ENCODE measurements at regions not wholly inside any gene's neighbourhood (a gene's known extent, or its start where the extent isn't known, plus 50 kb on each side); places are given as distances from the start of the nearest gene placed in this dataset.
"Not testable (repeated sequence)": the region's sequence is repeated elsewhere in the genome, so short reads cannot be mapped to it uniquely, and the experiment has no call there.

DNA sequence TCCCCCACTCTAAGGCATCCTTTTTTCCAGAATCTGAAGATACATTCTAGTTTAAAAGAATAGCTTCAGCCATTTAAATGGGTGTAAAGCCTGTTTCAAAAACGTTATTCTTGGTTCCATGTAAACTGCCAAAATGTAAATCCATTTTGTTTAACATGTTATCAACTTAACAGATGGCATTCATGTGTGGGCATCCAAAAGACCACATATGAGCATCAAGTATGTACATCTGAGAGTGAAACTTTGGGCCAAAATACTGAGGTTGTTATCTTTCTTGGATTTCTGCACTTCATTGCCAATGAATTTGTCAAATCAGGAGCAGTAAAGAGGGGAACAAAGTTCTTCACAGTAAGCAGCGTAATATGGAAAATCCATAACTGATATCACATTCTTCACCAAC lies 395.4 kb downstream of the ZNF804A start:
- no peak for DNase-seq

DNA sequence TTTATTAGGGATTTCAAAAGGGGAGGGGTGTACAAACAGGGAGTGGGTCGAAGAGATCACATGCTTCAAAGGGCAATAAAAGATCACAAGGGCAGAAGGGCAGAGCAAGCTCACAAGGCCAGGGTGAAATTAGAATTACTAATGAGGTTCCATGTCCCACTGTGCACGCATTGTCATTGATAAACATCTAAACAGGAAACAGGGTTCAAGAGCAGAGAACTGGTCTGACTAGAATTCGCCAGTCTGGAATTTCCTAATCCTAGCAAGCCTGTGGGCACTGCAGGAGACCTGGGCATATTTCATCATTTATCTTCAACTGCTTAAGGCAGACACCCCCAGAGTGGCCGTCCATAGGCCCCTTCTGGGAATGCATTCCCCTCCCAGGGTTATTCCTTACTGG lies 408.2 kb downstream of the ZNF804A start:
- DNase-seq, result no peak

DNA sequence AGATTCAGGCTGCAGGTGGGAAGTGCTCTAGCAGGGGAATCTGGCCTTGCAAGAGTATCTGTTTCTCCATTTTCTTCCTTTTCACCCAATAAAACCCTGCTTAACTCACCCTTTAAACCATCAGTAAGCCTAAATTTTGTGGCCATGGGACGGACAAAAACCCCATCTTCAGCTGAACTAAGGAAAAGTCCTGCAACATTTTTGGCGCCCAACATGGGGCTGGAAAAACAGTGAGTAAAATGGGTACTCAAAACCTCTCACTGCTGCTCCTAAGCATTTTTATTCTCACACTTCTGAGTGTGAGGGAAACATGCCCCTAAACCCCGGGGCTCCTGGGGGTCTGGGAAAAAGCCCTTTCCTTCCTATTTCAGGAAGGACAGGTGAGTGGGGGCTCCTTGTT lies 414.3 kb downstream of the ZNF804A start:
- no peak for DNase-seq

DNA sequence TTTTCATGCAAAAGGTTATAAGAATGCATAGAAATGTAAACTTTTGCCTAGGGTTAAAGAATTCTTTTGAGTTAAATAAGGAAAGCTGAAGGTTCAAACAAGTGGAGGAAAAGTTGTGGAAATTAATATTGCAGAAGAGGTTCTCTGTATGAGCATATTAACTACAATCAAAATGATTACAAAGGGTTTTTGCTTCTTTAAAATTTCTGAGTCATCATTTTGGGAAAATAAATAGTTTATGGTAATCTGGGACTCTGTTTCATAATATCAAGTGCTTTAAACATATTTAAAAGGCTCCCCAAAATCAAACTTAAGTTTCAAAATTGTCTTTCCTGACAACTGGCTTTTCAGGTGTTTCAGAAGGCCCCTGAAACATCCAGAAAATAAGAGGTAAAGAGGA lies 415.7 kb downstream of the ZNF804A start:
- DNase-seq, result no peak

- DNase-seq, result not testable (repeated sequence)
These were observed 427.6 kb downstream of the ZNF804A start for GRCh38 chr2:185025891-185026290.

GRCh38 chr2:185035906-185036305 lies 437.6 kb downstream of the ZNF804A start:
- DNase-seq, result no peak

DNA sequence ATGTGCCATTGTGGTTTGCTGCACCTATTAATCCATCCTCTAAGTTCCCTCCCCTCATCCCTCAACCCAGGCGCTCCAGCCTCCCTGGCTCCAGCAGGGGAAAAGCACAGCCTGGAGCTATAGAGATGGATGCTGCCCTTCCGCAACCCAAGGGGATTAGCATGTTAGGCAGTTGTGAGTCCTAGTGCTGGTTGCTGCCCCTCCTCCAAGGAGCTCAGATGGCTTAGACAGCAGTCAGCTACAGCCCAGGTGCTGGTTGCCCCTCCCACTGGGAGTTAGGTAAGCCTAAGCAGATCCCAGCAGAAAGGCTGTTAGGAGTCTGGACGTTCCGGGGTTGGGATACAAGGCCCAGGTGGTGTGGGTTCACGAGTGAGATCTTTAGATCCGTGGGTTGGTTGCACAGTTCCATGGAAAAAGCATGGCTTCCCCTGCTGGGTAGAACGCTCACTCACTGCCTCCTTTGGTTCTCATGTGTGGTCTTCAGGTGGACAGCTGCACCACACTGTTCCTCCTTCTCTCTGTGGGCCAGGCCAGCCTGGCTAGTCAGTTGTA lies 446.1 kb downstream of the ZNF804A start:
- no peak for DNase-seq

DNA sequence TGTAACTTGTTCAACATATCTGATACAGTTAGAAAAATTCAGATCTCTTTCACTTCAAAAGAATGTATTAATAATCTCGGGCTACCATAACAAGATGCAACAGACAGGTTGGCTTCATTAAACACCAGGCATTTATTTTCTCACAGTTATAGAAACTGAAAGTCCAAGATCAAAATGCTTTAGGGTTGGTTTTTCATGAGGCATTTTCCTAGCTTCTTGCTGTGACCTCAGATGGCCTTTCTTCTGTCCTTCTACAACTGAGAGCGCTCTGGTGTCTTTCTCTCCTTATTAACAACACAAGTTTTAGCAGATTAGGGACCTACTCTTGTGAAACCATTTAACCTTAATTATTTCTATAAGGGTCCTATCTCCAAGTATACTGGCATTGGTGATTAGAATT lies 452.5 kb downstream of the ZNF804A start:
- no peak for DNase-seq

DNA sequence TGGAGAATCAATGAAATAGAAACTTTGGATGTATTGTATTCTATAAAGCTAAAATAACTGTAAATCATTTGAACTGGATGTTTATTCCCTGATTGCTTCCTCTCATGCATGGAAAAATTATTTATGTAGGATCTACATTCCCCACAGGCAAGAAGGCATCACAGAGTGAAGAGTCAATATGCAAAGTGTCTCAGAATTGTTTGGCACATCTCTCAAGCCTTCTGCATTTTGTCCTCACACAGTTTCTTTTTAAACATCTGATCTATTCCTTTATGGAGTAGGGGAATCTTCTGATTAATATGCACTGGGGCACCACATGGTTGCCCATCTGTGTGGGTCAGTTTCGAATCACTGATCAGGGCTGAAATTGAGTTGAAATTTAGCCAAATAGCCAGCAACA lies 465.4 kb downstream of the ZNF804A start:
- DNase-seq, result no peak

- DNase-seq, result no peak
These were observed 467.8 kb downstream of the ZNF804A start for GRCh38 chr2:185066128-185066527.

- DNase-seq, result no peak
These were observed 470.8 kb downstream of the ZNF804A start for GRCh38 chr2:185069107-185069506.

- no peak for DNase-seq
These were observed 475.8 kb downstream of the ZNF804A start for GRCh38 chr2:185074156-185074555.

GRCh38 chr2:185082749-185083148 lies 484.4 kb downstream of the ZNF804A start:
- no peak for DNase-seq

DNA sequence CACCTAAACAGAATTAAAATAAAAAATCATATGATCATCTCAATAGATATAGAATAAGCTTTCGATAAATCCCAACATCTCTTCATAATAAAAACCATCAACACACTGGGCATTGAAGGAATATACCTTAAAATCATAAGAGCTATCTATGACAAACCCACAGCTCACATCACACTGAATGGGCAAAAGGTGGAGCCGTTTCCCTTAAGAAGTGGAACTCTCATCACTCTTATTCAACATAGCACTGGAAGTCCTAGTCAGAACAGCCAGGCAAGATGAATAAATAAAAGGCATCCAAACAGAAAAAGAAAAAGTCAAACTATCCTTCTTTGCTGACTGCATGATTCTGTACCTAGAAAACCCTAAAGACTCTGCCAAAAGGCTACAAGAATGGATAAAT lies 510.3 kb downstream of the ZNF804A start:
- peak; percentile 4 for DNase-seq

DNA sequence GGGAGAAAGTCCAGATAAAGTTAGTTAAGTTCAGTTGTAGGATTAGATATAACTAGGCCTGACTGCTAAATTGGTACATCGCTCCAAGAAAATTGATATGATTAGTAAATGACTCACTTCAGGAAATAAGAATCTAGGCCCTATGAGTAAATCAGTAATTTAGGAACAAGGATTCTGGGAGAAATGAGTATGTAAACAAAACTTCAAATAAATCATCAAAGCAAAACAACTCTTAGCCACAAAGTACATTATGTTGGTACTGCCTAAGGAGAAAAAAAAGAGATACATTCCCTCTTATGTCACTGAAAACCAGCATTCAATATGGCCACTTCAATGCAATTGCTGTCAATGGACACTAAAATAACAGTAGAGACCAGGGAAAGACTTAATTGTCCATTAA lies 529.1 kb downstream of the ZNF804A start:
- no peak for DNase-seq

DNA sequence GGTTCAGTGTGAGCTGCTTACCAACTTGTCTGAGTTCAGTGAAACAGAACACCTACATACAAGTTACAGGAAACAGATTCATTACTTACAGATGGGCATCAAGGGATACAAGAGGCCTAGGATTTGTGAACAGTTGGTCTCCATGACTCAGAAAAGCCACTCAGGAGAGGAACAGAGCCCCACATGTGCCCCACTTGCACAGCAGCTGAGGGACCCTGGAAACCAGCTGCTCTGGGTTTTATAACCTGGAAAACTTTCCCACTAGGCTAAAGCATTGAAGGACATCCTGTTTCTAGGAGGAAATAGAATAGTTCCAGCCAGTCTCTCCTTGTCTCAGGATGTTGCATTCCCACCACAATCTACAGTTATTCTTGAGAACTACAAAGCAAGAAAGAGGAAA lies 530.0 kb downstream of the ZNF804A start:
- no peak for DNase-seq

- no peak for DNase-seq
These were observed 530.7 kb downstream of the ZNF804A start for GRCh38 chr2:185128996-185129395.

DNA sequence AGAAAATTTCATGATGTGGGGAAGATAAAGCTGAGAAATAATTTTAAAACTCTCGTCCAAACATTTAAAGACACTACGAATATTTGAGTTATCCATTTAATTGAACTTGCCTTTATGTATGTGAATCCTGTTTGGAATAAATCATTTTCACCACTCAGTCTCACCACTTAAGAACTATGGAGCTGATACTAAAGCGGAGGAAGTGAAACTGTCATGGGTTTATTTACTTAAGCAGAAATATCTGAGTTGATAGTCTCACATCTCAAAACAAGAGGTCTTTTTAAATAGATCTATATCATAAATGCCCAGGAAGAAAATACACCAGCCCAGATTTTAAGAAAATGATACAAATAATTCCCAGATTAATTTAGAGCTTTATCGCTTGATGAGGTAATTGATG lies 532.4 kb downstream of the ZNF804A start:
- no peak for DNase-seq

- no peak for DNase-seq
These were observed 534.2 kb downstream of the ZNF804A start for GRCh38 chr2:185132501-185133041.

DNA sequence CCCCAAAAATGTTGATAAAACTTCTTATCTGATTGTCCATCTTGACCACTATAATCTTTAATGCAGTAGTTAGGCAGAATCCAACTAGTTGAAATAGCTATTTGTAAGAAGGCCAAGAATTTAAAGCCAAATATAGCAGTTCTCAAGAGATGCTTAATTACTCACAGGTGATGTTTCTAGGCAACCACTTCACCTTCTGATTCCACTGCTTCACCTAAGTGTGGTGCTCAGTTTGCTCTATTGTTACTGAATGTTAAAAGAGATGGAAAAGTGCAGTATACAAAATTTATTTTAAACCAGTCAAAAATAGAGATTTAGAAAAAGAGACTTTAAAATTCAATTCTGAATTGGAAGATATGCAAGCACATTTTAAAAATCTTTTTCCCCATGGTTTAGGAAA lies 539.4 kb downstream of the ZNF804A start:
- no peak for DNase-seq

DNA sequence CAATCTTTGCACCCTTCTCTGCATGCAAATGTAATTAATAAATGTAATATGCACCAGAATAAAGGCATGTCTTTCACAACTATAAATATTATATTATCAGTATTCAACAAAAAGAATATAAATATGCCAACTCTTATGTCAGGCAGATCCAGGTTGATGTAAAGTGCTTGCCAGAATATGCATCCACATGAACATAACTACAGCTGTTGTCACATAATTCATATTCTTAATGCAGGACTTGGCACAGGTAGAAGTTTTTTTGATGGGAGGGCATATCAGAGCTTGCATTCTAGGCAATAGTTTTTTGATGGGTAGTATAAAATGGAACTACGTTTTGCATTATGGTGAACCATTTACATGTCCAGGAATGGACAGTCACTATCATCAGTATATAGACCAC lies 544.3 kb downstream of the ZNF804A start:
- no peak for DNase-seq

GRCh38 chr2:185144159-185144919 lies 546.0 kb downstream of the ZNF804A start:
- DNase-seq, result peak; percentile 85

DNA sequence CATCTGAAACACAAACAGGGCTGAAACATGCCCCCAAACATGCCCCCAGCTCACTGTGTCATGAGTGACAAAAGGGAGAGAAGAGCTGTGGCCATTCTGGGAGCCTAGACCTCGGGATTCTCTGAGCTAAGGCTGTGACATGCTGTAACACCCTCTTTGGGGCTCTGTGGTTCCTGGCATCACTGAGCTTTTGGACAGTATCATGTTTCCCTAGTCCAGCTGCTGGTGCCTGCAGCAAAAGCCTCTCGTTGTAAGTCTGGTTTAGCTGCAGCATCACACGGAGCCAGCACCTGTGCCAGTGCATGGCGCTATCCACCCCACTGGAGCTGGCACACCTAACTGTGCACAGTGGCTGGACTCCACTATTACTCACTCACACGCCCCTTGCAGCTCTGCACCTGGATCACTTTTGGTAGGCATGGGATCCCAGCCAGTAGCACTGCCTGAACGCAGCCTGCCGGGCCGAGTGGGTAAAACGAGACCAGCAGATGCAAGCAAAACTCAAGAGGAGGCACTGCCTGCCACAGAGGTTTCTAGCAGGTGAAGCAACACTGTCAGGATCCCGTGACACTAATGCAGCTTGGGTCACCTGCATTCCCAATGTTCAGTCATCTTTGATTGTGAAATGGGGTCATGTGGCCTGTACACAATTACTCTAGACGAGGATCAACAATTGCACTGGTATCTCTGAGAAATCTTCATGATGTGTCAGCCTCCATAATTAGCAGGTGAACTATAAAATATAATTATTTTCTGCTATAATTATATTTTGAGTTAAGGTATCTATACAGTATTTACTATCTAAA lies 547.2 kb downstream of the ZNF804A start:
- no peak for DNase-seq

- no peak for DNase-seq
These were observed 549.0 kb downstream of the ZNF804A start for GRCh38 chr2:185147361-185147760.

All from COR-L47 (cell line).